SK-N-SH (cell line): ENCODE measurements at regions not wholly inside any gene's neighbourhood (a gene's known extent, or its start where the extent isn't known, plus 50 kb on each side); places are given as distances from the start of the nearest gene placed in this dataset.
"Not testable (repeated sequence)": the region's sequence is repeated elsewhere in the genome, so short reads cannot be mapped to it uniquely, and the experiment has no call there.

Source experiments
- CTCF ChIA-PET: fragments of 300-600, 350-600 bp; formaldehyde crosslinking; extraction: SDS; loops from one replicate; lab custom pipeline; 2021; lab: Yijun Ruan, JAX
- POLR2A ChIA-PET: fragments of 350-600 bp; sonication (Branson Sonifier 250); formaldehyde crosslinking; extraction: SDS; loops from one replicate; lab custom pipeline; 2020; ENCODE audit warnings: antibody characterized with exemption, inconsistent platforms; lab: Yijun Ruan, JAX
- DNase-seq: peaks from one replicate; pipeline ENCODE4 v3.0.0; 2012
- H2AFZ ChIP-seq: fragments of 200-600 bp; sonication (generic); 2 replicates; pipeline ENCODE4 v1.8.1; 2016; ENCODE audit warnings: antibody characterized with exemption, mild to moderate bottlenecking, low read depth
- H3F3A ChIP-seq: fragments of 200-600 bp; sonication (generic); replicated peaks from 2 replicates; pipeline ENCODE3; 2016; ENCODE audit warnings: antibody characterized with exemption, mild to moderate bottlenecking; ENCODE audit not compliant: insufficient read depth
- H3K27ac ChIP-seq, 2 experiments: fragments of 200-500 bp in 1 of 2; fragments of 200-600 bp in 1 of 2; sonication (Bioruptor generic) in 1 of 2; sonication (generic), shearing (Covaris generic) in 1 of 2; 2 replicates each; pipeline versions ENCODE4 v1.5.1 to v1.6.1; 2014 to 2016; ENCODE audit warnings: low read depth in 2 of 2, inconsistent platforms in 1 of 2, low read length in 1 of 2, mild to moderate bottlenecking in 1 of 2, mixed read lengths in 1 of 2
- H3K27me3 ChIP-seq: fragments of 200-600 bp; sonication (generic), shearing (Covaris generic); 2 replicates; pipeline ENCODE4 v1.6.1; 2016; ENCODE audit warnings: mixed run types; ENCODE audit not compliant: insufficient read depth
- H3K36me3 ChIP-seq, 2 experiments: fragments of 200-500 bp in 1 of 2; fragments of 200-600 bp in 1 of 2; sonication (Bioruptor generic) in 1 of 2; sonication (generic) in 1 of 2; replicated peaks in 1 of 2; 2 replicates each; pipeline versions ENCODE3 to v1.5.1; 2014 to 2016; ENCODE audit warnings: low read length in 1 of 2, mild to moderate bottlenecking in 1 of 2; ENCODE audit not compliant: insufficient read depth in 2 of 2, control insufficient read depth in 1 of 2
- H3K4me1 ChIP-seq, 2 experiments: fragments of 200-500 bp in 1 of 2; fragments of 200-600 bp in 1 of 2; sonication (Bioruptor generic) in 1 of 2; sonication (generic), shearing (Covaris generic) in 1 of 2; 2 replicates each; pipeline versions ENCODE4 v1.5.1 to v1.6.1; 2014 to 2016; ENCODE audit warnings: low read depth in 1 of 2, low read length in 1 of 2, mixed run types in 1 of 2; ENCODE audit not compliant: insufficient read depth in 2 of 2, control insufficient read depth in 1 of 2
- H3K4me2 ChIP-seq: fragments of 200-600 bp; sonication (generic), shearing (Covaris generic); 2 replicates; pipeline ENCODE4 v1.6.1; 2017; ENCODE audit warnings: mixed run types
- H3K4me3 ChIP-seq, 2 experiments: fragments of 200-500 bp in 1 of 2; fragments of 200-600 bp in 1 of 2; sonication (Bioruptor generic) in 1 of 2; sonication (generic), shearing (Covaris generic) in 1 of 2; 2 replicates each; pipeline versions ENCODE4 v1.5.1 to v1.8.1; 2014 to 2016; ENCODE audit warnings: low read depth in 2 of 2, inconsistent platforms in 1 of 2, low read length in 1 of 2, mild to moderate bottlenecking in 1 of 2, mixed read lengths in 1 of 2, moderate library complexity in 1 of 2
- H3K79me2 ChIP-seq: fragments of 200-600 bp; sonication (generic); 2 replicates; pipeline ENCODE4 v1.8.1; 2017; ENCODE audit warnings: mild to moderate bottlenecking; ENCODE audit not compliant: insufficient read depth
- H3K9ac ChIP-seq: fragments of 200-600 bp; sonication (generic); 2 replicates; pipeline ENCODE4 v1.6.1; 2017; ENCODE audit warnings: mixed run types
- H3K9me2 ChIP-seq: fragments of 200-600 bp; sonication (generic); 2 replicates; pipeline ENCODE4 v1.6.1; 2017; ENCODE audit warnings: mixed run types
- H3K9me3 ChIP-seq: fragments of 200-600 bp; sonication (generic); 2 replicates; pipeline ENCODE4 v1.6.1; 2017; ENCODE audit warnings: mixed run types, mild to moderate bottlenecking, moderate library complexity
- H4K20me1 ChIP-seq: fragments of 200-600 bp; sonication (generic); 2 replicates; pipeline ENCODE4 v1.6.1; 2017; ENCODE audit warnings: mild to moderate bottlenecking, mixed run types; ENCODE audit not compliant: insufficient read depth
- EZH2phosphoT487 ChIP-seq: fragments of 200-600 bp; sonication (generic); IDR thresholded peaks from 2 replicates; pipeline ENCODE4 v1.6.1; 2017; ENCODE audit warnings: low read depth, mixed run types, mild to moderate bottlenecking, antibody characterized with exemption, moderate library complexity, borderline replicate concordance
- FOSL2 ChIP-seq: IDR thresholded peaks from 2 replicates; pipeline ENCODE4 v1.4.0; 2012; ENCODE audit warnings: low read depth, mild to moderate bottlenecking, moderate library complexity, borderline replicate concordance
- GABPA ChIP-seq: IDR thresholded peaks from 2 replicates; pipeline ENCODE4 v1.4.0; 2012; ENCODE audit warnings: low read depth, mild to moderate bottlenecking
- JUND ChIP-seq: IDR thresholded peaks from 2 replicates; pipeline ENCODE4 v1.4.0; 2012
- MXI1 ChIP-seq: IDR thresholded peaks from 2 replicates; pipeline ENCODE4 v1.6.1; 2012; ENCODE audit warnings: mild to moderate bottlenecking, low read depth, low read length, improper control_type of control experiment
- NRF1 ChIP-seq: IDR thresholded peaks from 2 replicates; pipeline ENCODE4 v1.6.1; 2012; ENCODE audit warnings: low read depth, mild to moderate bottlenecking, low read length
- POLR2AphosphoS5 ChIP-seq: IDR thresholded peaks from 2 replicates; pipeline ENCODE4 v1.6.1; 2012; ENCODE audit warnings: low read depth, low read length
- RXRA ChIP-seq: IDR thresholded peaks from 2 replicates; pipeline ENCODE4 v1.4.0; 2012; ENCODE audit warnings: low read depth, mild to moderate bottlenecking, borderline replicate concordance
- SIN3A ChIP-seq: IDR thresholded peaks from 2 replicates; pipeline ENCODE4 v1.6.1; 2012; ENCODE audit warnings: low read depth, mild to moderate bottlenecking, low read length, moderate library complexity, borderline replicate concordance
- TAF1 ChIP-seq: IDR thresholded peaks from 2 replicates; pipeline ENCODE4 v1.6.1; 2012; ENCODE audit warnings: low read depth, mild to moderate bottlenecking, low read length, moderate library complexity, borderline replicate concordance
- USF1 ChIP-seq: IDR thresholded peaks from 2 replicates; pipeline ENCODE4 v1.4.0; 2012; ENCODE audit warnings: low read depth, borderline replicate concordance
- USF2 ChIP-seq: fragments of 150-350 bp; IDR thresholded peaks from 2 replicates; pipeline ENCODE4 v1.6.1; 2017; ENCODE audit warnings: antibody characterized with exemption, low read length, low read depth, borderline replicate concordance
- YY1 ChIP-seq: IDR thresholded peaks from 2 replicates; pipeline ENCODE4 v1.4.0; 2012; ENCODE audit warnings: low read depth, mild to moderate bottlenecking
- WGBS: methylation state at CpG from one replicate; pipeline ENCODE4 v1.1.6; 2017; ENCODE audit warnings: low lambda C conversion rate; 5-methylcytosine and 5-hydroxymethylcytosine counted together
- TF ChIP-seq, protein P1 (sequence below): IDR thresholded peaks from 2 replicates; pipeline ENCODE4; 2012
- TF ChIP-seq, protein P2 (sequence below): IDR thresholded peaks from 2 replicates; pipeline ENCODE4 v1.6.1; 2012; ENCODE audit warnings: mild to moderate bottlenecking, low read depth, low read length, moderate library complexity
- TF ChIP-seq, protein P3 (sequence below): fragments of 150-350 bp; IDR thresholded peaks from 2 replicates; pipeline ENCODE4 v1.6.1; 2016; ENCODE audit warnings: mild to moderate bottlenecking, low read depth, low read length
- TF ChIP-seq, protein P4 (sequence below): IDR thresholded peaks from 2 replicates; pipeline ENCODE4 v1.4.0; 2012; ENCODE audit warnings: low read depth

- whole genome bisulfite sequencing, result 57% methylated on average over 4 of the region's 4 CpGs
- POLR2A ChIA-PET, result no interaction called here
Measured at GRCh38 chr15:47908950-47909670, 191.8 kb downstream of the SEMA6D start.

GRCh38 chr15:47912910-47913309 lies 195.6 kb downstream of the SEMA6D start:
- H4K20me1 ChIP-seq, H3K9ac ChIP-seq, H3K27ac ChIP-seq, H3K79me2 ChIP-seq, H3F3A ChIP-seq, H3K9me2 ChIP-seq, H2AFZ ChIP-seq, POLR2A ChIA-PET, H3K9me3 ChIP-seq, H3K4me1 ChIP-seq, H3K4me3 ChIP-seq, H3K27me3 ChIP-seq, DNase-seq, H3K4me2 ChIP-seq, H3K36me3 ChIP-seq: not testable (repeated sequence)
- WGBS, result 38% methylated on average over 3 of the region's 6 CpGs
- CTCF ChIA-PET, result interaction anchor here (0.8 kb wide), 1 partner anchor 13 kb away, joined by 3 read pairs; no protein-coding TSS in a partner anchor

More at GRCh38 chr15:47908950-47909670, 191.8 kb downstream of the SEMA6D start:
- no peak overlapping the region for H3K4me3 ChIP-seq
- no peaks in the 10 kb centered on the region for H3K9me2 ChIP-seq
- no peak for DNase-seq
- CTCF ChIA-PET, result no interaction called here
- no peaks in the 10 kb centered on the region for H3F3A ChIP-seq
- no peak overlapping the region for H3K27ac ChIP-seq
- TF ChIP-seq YY1 (no peak), USF1 (no peak), SIN3A (no peak), RXRA (no peak), USF2 (no peak), TAF1 (no peak), GABPA (no peak), JUND (no peak), FOSL2 (no peak), NRF1 (no peak), MXI1 (no peak), EZH2phosphoT487 (no peak), POLR2AphosphoS5 (no peak)
- TF ChIP-seq, protein P1, sequence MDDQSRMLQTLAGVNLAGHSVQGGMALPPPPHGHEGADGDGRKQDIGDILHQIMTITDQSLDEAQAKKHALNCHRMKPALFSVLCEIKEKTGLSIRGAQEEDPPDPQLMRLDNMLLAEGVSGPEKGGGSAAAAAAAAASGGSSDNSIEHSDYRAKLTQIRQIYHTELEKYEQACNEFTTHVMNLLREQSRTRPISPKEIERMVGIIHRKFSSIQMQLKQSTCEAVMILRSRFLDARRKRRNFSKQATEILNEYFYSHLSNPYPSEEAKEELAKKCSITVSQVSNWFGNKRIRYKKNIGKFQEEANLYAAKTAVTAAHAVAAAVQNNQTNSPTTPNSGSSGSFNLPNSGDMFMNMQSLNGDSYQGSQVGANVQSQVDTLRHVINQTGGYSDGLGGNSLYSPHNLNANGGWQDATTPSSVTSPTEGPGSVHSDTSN, result no peak
- TF ChIP-seq, protein P2, sequence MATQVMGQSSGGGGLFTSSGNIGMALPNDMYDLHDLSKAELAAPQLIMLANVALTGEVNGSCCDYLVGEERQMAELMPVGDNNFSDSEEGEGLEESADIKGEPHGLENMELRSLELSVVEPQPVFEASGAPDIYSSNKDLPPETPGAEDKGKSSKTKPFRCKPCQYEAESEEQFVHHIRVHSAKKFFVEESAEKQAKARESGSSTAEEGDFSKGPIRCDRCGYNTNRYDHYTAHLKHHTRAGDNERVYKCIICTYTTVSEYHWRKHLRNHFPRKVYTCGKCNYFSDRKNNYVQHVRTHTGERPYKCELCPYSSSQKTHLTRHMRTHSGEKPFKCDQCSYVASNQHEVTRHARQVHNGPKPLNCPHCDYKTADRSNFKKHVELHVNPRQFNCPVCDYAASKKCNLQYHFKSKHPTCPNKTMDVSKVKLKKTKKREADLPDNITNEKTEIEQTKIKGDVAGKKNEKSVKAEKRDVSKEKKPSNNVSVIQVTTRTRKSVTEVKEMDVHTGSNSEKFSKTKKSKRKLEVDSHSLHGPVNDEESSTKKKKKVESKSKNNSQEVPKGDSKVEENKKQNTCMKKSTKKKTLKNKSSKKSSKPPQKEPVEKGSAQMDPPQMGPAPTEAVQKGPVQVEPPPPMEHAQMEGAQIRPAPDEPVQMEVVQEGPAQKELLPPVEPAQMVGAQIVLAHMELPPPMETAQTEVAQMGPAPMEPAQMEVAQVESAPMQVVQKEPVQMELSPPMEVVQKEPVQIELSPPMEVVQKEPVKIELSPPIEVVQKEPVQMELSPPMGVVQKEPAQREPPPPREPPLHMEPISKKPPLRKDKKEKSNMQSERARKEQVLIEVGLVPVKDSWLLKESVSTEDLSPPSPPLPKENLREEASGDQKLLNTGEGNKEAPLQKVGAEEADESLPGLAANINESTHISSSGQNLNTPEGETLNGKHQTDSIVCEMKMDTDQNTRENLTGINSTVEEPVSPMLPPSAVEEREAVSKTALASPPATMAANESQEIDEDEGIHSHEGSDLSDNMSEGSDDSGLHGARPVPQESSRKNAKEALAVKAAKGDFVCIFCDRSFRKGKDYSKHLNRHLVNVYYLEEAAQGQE, result no peak
- TF ChIP-seq, protein P3, sequence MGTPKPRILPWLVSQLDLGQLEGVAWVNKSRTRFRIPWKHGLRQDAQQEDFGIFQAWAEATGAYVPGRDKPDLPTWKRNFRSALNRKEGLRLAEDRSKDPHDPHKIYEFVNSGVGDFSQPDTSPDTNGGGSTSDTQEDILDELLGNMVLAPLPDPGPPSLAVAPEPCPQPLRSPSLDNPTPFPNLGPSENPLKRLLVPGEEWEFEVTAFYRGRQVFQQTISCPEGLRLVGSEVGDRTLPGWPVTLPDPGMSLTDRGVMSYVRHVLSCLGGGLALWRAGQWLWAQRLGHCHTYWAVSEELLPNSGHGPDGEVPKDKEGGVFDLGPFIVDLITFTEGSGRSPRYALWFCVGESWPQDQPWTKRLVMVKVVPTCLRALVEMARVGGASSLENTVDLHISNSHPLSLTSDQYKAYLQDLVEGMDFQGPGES, result no peak
- TF ChIP-seq, protein P4, sequence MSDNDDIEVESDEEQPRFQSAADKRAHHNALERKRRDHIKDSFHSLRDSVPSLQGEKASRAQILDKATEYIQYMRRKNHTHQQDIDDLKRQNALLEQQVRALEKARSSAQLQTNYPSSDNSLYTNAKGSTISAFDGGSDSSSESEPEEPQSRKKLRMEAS, result no peak
- no peaks in the 10 kb centered on the region for H3K9me3 ChIP-seq
- H3K9ac ChIP-seq, result no peak overlapping the region
- no peaks in the 10 kb centered on the region for H3K36me3 ChIP-seq
- H4K20me1 ChIP-seq, result no peaks in the 10 kb centered on the region
- H3K27me3 ChIP-seq, result no peaks in the 10 kb centered on the region
- H2AFZ ChIP-seq, result no peak overlapping the region
- H3K79me2 ChIP-seq, result no peaks in the 10 kb centered on the region
- no peaks in the 10 kb centered on the region; a peak in 2 of 4 replicates for H3K4me1 ChIP-seq
- H3K4me2 ChIP-seq, result no peak overlapping the region
